ENCODE measurements at regions not wholly inside any gene's neighbourhood (a gene's known extent, or its start where the extent isn't known, plus 50 kb on each side); places are given as distances from the start of the nearest gene placed in this dataset.

DNA sequence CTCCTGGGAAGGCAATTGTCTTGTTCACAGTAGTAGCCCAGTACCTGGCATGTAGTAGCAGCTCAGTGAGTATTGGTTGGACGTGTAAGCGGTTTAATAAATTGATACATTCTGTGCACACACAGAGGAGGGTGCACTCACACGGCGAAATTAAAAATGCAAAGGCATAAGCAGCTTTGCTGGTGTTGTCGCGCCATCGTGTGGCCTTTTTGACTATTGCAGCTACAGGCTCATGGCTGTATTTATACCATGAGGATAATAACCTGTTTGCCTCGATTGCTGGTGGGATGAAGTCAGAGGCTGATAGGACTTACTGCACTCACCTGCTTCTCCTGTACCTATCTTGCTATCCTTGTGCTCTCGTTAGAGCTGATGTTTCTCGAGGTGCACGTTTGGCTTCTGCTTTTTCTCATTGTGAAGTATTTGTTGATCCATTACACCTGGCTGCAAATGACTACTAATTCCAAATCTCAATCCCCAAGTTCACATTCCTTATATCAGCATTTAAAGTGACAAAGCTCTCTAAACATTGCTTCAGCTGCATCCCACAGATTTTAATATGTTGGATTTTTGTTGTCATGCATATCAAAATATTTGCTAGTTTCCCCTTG lies 61.5 kb downstream of the TBXT start:
- no peak overlapping the region for H3K27ac Mint-ChIP-seq
- DNase-seq, result peak; percentile 54
- Histone ChIP-seq H3K9ac (ENCODE audit: low read length) (no peak overlapping the region), H4K20me1 (ENCODE audit: control insufficient read depth, insufficient read depth, low read length, poor library complexity, severe bottlenecking) (no peaks in the 10 kb centered on the region), H3K4me3 (ENCODE audit: control extremely low read depth in 1 of 5, extremely low read depth in 1 of 5, insufficient read depth in 1 of 5, low read depth in 2 of 5, low read length in 4 of 5) (no peak overlapping the region), H3K4me1 (ENCODE audit: control insufficient read depth in 2 of 2, insufficient read depth in 2 of 2, low read length in 2 of 2) (peaks cover 0 to 5% of the 10 kb centered on the region in 2 donors), H3K4me2 (replicated peaks; ENCODE audit: low read depth, low read length, poor library complexity, severe bottlenecking) (no peak overlapping the region), H3K36me3 (replicated peaks in 1 of 2; ENCODE audit: control extremely low read depth in 1 of 2, control insufficient read depth in 1 of 2, extremely low read depth in 1 of 2, insufficient read depth in 2 of 2, low read length in 1 of 2) (no peaks in the 10 kb centered on the region), H3K9me3 (ENCODE audit: control extremely low read depth in 1 of 3, control insufficient read depth in 2 of 3, insufficient read depth in 1 of 3, low read length in 2 of 3) (peaks cover 0 to 13% (median 9%) of the 10 kb centered on the region in 3 donors), H3K79me2 (ENCODE audit: control insufficient read depth, insufficient read depth, low read length) (no peaks in the 10 kb centered on the region), H2AFZ (ENCODE audit: insufficient read depth, low read depth, low read length, poor library complexity, severe bottlenecking) (no peak overlapping the region), H3K27ac (ENCODE audit: low read length in 2 of 2) (no peak overlapping the region), H3K27me3 (replicated peaks in 1 of 4; ENCODE audit: control extremely low read depth in 1 of 4, control insufficient read depth in 3 of 4, insufficient read depth in 4 of 4, low read length in 3 of 4) (peaks cover 0 to 8% (median 0%) of the 10 kb centered on the region in 4 experiments)
- intact Hi-C loops (cut with micrococcal nuclease), result no loop called here
- H3K4me3 Mint-ChIP-seq, result peak overlapping the region; percentile 47
- H3K9me3 Mint-ChIP-seq (ENCODE audit: insufficient read depth), result peaks cover 7% of the 10 kb centered on the region
- H3K27me3 Mint-ChIP-seq, result peaks cover 31% of the 10 kb centered on the region
- ATAC-seq (ENCODE audit: low read depth), result no peak
- peaks cover 7% of the 10 kb centered on the region for H3K4me1 Mint-ChIP-seq
- CTCF ChIA-PET, result interaction anchor here (0.7 to 1.6 kb wide), 8 partner anchors 8 to 331 kb away, joined by 3 to 6 read pairs (median 3); no protein-coding TSS in a partner anchor
- TF ChIP-seq EZH2 (IDR thresholded peaks at IDR 0.05; ENCODE audit: borderline replicate concordance, insufficient read depth, low read depth, low read length, poor library complexity, severe bottlenecking), result no peak
- TF ChIP-seq, protein P1, sequence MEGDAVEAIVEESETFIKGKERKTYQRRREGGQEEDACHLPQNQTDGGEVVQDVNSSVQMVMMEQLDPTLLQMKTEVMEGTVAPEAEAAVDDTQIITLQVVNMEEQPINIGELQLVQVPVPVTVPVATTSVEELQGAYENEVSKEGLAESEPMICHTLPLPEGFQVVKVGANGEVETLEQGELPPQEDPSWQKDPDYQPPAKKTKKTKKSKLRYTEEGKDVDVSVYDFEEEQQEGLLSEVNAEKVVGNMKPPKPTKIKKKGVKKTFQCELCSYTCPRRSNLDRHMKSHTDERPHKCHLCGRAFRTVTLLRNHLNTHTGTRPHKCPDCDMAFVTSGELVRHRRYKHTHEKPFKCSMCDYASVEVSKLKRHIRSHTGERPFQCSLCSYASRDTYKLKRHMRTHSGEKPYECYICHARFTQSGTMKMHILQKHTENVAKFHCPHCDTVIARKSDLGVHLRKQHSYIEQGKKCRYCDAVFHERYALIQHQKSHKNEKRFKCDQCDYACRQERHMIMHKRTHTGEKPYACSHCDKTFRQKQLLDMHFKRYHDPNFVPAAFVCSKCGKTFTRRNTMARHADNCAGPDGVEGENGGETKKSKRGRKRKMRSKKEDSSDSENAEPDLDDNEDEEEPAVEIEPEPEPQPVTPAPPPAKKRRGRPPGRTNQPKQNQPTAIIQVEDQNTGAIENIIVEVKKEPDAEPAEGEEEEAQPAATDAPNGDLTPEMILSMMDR (IDR thresholded peaks at IDR 0.05), result peak; percentile 78
- WGBS (ENCODE audit: insufficient coverage), result 0% methylated on average over 7 of the region's 11 CpGs
- POLR2A ChIA-PET, result no interaction called here

DNA sequence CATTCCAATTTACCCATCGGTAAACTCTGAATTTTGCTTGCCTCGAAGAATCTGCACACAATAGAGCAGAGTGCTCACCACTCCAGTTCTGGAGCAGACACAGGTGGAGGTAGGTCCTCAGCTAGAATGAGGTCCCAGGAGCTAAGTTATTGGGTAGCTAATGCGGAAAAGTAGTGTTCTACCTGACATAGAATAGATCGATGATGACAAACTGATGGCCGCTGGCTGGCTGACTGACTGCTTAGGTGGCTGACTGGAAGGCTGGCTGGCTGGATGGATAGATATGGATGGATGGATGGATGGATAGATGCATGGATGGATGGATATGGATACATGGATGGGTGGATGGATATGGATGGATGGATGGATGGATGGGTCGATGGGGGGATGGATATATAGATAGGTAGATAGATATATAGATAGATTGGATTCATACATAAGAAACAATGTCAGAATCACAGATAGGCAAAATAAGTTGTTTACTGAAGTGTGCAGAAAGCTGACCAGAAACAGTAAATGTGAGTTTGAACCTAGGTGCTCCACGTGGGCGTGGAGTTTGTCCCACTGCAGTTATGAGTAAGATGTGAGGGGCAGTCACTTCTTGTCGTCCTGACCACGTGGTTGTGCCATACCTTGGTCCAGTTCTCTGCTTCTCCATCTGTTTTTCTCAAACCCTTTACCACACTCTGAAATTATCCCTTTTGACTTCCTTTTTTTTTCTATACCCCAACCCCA lies 62.1 kb downstream of the TBXT start:
- no peak overlapping the region for H3K4me2 ChIP-seq (replicated peaks; ENCODE audit: low read depth, low read length, poor library complexity, severe bottlenecking)
- peaks cover 0 to 5% of the 10 kb centered on the region in 2 donors for H3K4me1 ChIP-seq (ENCODE audit: control insufficient read depth in 2 of 2, insufficient read depth in 2 of 2, low read length in 2 of 2)
- ATAC-seq (ENCODE audit: low read depth) (no peak), DNase-seq (peak; percentile 5)
- peaks cover 0 to 15% (median 9%) of the 10 kb centered on the region in 3 donors for H3K9me3 ChIP-seq (ENCODE audit: control extremely low read depth in 1 of 3, control insufficient read depth in 2 of 3, insufficient read depth in 1 of 3, low read length in 2 of 3)
- no peaks in the 10 kb centered on the region for H3K36me3 ChIP-seq (replicated peaks in 1 of 2; ENCODE audit: control extremely low read depth in 1 of 2, control insufficient read depth in 1 of 2, extremely low read depth in 1 of 2, insufficient read depth in 2 of 2, low read length in 1 of 2)
- no peak overlapping the region for H3K9ac ChIP-seq (ENCODE audit: low read length)
- peaks cover 0 to 7% (median 0%) of the 10 kb centered on the region in 4 experiments for H3K27me3 ChIP-seq (replicated peaks in 1 of 4; ENCODE audit: control extremely low read depth in 1 of 4, control insufficient read depth in 3 of 4, insufficient read depth in 4 of 4, low read length in 3 of 4)
- TF ChIP-seq, protein P1 (IDR thresholded peaks at IDR 0.05), result no peak
- no peak for TF ChIP-seq EZH2 (IDR thresholded peaks at IDR 0.05; ENCODE audit: borderline replicate concordance, insufficient read depth, low read depth, low read length, poor library complexity, severe bottlenecking)
- Mint-ChIP-seq H3K27ac (no peak overlapping the region), H3K4me3 (peak overlapping the region; percentile 47), H3K4me1 (peaks cover 7% of the 10 kb centered on the region), H3K27me3 (peaks cover 26% of the 10 kb centered on the region), H3K9me3 (ENCODE audit: insufficient read depth) (peaks cover 7% of the 10 kb centered on the region)
- 49% methylated on average over 8 of the region's 10 CpGs for WGBS (ENCODE audit: insufficient coverage)
- ChIA-PET POLR2A (no interaction called here), CTCF (interaction anchor here (0.8 to 1.6 kb wide), 5 partner anchors 8 to 330 kb away, joined by 3 to 6 read pairs (median 3); no protein-coding TSS in a partner anchor)
- H3K4me3 ChIP-seq (ENCODE audit: control extremely low read depth in 1 of 5, extremely low read depth in 1 of 5, insufficient read depth in 1 of 5, low read depth in 2 of 5, low read length in 4 of 5), result no peak overlapping the region
- no peaks in the 10 kb centered on the region for H3K79me2 ChIP-seq (ENCODE audit: control insufficient read depth, insufficient read depth, low read length)
- intact Hi-C loops (cut with micrococcal nuclease), result no loop called here
- no peak overlapping the region for H3K27ac ChIP-seq (ENCODE audit: low read length in 2 of 2)
- no peak overlapping the region for H2AFZ ChIP-seq (ENCODE audit: insufficient read depth, low read depth, low read length, poor library complexity, severe bottlenecking)
- H4K20me1 ChIP-seq (ENCODE audit: control insufficient read depth, insufficient read depth, low read length, poor library complexity, severe bottlenecking), result no peaks in the 10 kb centered on the region

All from B cell (primary cell).